DMS 273 treated with DMSO at 0.1 percent for 48 hours (cell line): ENCODE measurements at regions not wholly inside any gene's neighbourhood (a gene's known extent, or its start where the extent isn't known, plus 50 kb on each side); places are given as distances from the start of the nearest gene placed in this dataset.

ENCODE experiments used
- DNase-seq: peaks from one replicate; lab custom pipeline; 2025; lab: John Stamatoyannopoulos, UW

DNA sequence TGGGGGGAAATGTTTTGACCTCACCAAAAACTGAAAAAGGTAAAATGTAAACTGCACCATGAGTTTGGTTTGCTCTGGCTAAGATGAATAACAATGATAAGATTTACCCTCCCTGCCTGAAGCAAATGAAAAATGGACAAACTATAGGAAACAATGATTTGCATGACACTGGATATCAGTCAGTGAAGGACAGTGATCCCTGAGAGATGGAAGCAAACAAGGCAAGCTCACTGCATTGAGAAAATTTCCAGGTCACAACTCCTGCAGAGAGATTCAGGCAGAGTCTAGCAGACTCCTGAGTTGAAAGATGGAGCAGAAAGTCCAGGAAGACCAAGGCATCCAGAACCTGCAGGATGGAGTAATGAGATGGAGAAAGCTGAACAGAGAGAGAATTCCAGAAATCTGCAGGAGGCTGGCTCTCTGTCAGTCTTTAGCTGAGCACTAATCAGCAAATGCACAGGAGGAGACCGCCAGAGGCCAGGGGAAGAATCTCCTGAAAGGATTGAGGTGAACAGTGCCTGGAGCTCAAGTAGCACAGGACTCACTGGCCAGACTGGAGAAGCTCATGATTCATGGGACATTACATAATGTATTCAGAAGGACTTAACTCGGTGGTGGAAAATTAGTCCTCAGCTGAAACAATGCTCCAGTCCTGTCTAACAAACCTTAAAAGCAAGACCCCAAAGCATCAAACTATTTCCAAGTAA lies 51.2 kb upstream of the PALS2 start:
- no peak for DNase-seq
